NCI-H748 (cell line): ENCODE measurements at regions not wholly inside any gene's neighbourhood (a gene's known extent, or its start where the extent isn't known, plus 50 kb on each side); places are given as distances from the start of the nearest gene placed in this dataset.

Experiments
- DNase-seq: peaks from one replicate; lab custom pipeline; 2025; ENCODE audit not compliant: unreplicated experiment; lab: John Stamatoyannopoulos, UW

DNA sequence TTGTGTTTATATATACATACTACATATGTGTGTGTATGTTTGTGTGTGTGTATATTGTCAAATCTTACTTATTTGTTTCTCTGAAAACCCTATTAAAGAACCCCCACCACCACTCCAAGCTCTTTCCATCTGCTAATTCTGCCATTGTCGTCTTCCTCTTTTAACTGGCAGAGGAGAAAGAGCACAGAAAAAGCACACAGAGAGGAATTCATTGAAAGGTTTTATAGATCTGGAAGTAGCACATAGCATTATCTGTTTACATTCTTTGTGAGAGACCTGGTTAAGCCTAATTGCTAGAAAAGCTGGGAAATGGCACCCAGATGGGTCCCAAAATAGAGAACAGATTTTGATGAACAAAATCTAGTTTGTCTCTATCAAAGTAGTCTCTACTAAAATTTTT lies 800.0 kb upstream of the PIK3C3 start:
- DNase-seq: no peak

DNA sequence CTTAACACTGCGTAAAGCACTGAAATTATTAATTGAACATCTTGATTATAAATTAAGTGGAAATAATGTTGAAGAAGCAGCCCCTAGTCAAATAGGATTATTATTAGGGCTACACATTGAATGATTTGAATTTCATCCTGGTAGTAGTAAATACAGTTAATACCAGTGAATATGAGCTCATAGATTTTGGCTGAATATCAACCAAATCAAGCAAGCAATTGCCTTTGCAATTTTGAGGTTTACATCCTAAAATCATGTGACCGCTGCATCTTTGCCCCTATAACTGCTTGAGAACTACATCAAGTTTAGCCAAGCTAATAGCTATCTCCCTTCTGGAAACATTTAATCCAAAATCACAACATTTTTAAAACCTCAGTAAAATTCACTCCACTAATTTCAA lies 801.2 kb upstream of the PIK3C3 start:
- DNase-seq: no peak

DNA sequence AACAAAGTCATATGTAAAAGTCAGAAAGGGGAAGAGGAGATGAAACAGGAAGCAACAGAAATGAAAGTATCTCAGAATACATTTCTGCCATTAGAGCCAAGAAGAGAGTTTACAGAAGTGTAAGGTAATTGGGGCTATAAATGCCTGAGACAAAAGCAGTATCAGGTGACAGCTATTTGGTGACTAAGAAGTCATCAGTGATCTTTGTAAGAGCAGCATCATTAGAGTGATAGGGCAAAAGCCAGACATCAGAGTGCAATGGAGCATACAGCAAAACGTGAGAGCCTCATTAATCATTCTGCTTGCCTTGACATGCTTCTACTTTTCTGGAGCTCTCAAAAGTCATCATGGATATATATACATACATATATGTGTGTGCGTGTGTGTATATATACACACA lies 804.7 kb upstream of the PIK3C3 start:
- peak; percentile 100 for DNase-seq

DNA sequence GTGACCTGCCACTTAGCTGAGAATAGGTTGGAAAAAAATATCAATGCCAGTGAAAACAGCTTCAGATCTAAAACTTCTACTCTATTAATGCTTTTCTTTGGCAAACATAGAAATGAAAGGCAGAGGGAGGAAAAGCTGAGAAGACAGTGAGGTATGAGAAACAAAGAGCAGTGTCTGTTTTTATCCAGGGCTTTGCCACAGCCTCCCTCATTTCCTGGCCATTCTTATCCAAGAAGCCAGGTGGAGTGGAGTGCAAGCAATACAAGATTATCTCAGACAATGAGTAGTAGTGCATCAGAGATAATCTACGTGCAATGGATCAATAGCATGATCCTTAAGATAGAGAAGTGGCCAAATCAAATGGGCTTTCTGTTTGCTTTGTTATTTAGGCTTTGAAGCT lies 808.7 kb upstream of the PIK3C3 start:
- DNase-seq: peak; percentile 88

DNA sequence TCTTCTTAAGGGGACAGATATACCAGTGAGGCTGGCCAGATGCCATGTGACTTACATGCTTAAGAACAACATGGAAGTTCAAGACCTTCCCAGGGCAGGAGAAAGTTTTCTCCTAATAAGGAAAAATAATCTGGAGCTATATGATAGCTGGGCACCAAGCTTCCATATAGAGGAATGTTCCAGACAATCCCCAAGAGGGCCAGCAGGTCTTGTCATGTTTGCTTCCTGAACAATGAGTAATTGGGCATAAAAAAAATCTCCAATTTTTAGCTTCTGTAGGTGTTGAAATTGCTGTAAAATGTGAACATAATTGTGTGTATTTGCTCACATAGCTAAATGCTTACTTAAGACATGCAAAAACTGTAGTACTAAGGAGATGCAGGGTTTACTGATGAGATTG lies 809.5 kb upstream of the PIK3C3 start:
- no peak for DNase-seq

DNA sequence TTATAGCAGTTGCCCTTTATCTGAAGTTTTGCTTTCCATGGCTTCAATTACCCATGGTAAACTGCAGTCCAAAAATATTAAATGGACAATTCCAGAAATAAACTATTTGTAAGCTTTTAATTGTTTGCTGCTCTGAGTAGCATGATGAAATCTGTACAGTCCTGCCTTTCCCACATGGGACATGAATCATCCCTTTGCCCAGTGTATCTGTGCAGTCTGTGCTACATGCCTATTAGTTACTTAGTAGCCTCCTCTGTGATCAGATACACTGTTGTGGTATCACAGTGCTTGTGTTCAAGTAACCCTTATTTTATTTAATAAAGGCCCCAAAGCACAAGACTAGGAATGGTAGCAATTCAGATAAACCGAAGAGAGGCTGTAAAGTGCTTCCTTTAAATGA lies 810.6 kb upstream of the PIK3C3 start:
- DNase-seq: peak; percentile 31

DNA sequence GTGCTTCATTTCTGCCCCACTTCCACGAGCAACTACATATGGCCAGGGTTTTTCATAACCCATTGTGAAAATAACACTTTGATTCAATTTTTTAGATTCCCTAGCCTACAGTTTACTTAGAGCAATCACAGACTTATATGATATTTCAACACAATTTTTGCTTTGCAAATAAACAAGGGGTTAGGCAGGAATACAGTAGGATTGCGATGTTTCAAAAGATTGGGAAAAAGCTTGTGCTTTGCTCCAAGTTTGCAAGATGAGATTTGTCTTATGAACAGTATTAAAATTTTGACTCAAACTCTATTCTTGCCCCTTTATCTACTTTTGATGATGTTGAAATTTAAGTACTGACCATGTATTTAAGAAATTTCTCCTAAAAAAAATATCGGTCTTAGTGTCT lies 814.5 kb upstream of the PIK3C3 start:
- DNase-seq: no peak

DNA sequence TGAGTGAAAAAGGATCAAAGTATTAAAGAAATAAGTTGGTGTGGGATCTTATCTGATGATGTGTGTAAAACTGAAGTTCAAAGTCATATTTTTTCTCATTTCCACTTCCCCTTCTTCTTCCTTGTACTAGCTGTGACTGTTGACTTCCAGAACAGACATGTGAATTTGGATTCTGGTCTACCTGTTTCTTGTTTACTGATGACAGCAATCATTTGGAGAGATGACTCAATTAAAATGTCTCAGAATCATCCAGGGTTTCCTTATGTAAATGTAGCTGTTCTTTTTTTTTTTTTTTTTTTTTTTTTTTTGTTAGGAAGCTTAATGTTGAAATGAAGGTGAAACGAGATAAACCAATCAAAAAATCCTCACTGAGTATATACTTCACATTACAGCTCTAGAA lies 819.9 kb upstream of the PIK3C3 start:
- DNase-seq: no peak

DNA sequence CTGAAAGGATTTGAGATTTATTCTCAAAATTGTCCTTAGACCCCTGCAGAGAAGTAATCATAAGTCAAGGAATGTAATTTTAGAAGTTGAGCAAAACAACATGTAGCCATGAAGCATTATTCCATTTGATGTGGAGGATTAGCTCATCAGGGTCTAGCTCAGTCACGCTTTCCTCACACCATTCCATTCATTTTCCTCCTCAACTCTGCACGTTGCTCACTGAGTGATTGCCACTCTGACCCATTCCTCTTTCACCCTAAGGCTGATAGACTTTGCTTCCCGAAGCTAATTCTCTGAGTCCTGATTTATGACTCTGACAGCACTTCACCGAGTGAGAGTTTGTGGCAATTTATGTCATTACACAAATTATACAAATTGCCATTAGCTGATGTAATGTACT lies 820.6 kb upstream of the PIK3C3 start:
- DNase-seq: peak; percentile 53

DNA sequence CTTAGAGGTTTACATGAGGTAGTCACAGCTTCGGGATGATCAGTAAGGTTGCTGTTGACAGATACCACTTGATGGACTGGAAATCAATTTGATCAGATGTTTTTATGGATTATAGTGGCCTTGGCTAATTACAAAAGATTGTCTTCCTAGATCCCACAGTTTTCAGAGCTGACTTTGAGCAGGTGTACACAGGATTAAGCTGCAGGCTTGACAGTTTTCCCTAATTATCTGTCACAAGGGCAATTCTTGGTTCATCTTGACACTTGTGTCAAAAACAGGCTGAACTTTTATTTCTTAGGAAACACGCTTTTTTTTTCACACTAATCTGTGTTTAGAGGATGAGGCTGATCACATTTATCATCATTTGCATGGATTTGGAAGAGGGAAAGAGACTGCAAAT lies 824.0 kb upstream of the PIK3C3 start:
- DNase-seq: no peak

DNA sequence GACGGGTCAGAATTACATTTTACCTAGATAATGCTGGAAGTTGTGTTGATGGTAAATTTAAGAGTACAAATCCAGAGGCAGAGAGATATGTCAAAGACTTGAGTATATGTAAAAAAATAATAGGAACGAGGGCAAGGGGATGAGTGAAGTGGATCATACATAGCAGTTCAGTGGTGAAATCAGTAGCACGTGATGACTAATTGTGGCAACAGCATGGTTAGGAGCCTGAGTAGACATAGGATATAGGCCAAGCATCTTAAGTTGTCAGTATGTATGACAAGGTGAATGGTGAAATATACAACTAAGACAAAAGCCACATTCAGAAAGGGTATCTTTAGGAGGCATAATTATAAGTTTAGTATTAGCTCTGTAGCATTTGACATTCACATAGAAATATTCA lies 826.5 kb upstream of the PIK3C3 start:
- no peak for DNase-seq

DNA sequence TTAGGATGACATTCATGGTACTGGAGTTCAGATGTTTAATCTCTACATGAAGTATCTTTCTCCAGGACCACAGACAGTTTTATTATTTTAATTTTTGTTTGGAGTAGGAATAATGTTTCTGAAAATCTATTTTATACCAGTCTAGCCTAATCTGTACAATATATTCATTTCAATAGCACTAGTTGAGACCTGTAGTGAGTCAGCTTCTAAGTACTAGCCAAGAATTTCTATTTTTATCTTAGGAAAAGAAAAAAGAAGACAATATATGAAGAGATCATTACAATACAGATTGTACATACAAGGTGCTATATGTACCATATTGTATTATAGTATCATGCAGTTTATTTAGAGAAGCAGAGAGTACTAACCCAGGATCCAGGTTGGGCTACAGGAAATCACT lies 826.9 kb upstream of the PIK3C3 start:
- no peak for DNase-seq

DNA sequence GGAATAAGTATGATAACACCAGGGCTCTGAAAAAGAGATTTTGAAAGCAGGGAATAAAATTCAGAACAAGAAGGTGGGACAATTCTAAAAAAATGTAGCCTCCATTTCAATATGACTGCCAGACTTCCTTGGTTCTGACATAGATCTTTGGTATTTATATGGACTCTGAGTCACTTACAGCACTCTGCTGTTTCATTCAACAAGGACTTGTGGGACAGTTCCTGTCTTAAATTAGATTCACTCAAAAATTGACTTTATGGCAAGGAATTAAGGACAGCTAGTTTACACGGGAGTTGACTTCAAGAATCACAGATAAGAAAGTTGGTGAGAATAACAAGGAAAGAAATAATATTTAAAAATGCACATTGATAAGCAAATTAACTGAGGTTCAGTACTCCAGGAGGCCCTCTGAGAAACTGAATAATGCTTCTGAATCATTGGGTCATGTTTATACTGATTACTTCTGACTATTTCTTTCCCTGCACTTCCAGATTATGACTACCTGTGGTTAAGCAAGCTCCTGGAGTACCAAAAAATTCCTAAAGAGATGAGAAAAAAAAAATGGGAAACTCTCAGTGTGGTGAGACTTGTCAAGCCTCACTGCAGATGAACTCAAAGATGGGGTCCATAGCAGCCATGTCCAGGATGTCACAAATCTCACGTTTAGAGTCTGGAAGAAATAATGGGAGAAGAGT lies 828.3 kb upstream of the PIK3C3 start:
- DNase-seq: no peak

DNA sequence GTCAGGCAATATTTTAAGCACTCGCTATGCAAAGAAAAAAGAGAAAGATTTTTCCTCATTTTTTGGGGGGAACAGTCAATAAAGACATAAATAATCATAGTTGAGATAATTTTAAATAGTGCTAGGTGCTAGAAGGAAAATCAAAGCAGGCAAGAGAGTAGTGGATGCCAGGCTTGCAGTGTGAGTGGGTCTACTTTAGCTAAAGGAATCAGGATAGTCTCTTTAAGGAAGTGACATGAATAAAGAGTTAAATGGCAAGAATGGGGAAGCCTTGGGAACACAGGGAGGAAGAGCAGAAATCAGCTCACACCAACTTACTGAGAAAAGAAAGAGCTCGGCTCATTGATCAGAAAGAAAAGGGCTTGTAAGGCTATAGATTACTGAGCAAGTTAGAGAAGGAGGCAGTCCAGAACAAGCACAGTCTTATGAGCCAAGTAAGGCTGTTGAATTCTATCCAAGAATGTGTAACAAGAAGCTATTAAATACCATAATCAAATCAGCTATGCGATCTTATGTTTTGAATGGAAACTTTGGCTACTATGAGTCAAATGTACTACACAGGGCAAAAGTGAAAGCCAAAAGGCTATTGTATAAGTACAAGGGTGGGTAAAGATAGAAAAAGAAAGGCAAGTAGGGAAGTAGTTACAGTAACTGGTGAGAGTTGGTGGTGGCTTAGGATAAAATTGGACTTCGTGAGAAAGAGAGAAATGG lies 833.8 kb upstream of the PIK3C3 start:
- no peak for DNase-seq

DNA sequence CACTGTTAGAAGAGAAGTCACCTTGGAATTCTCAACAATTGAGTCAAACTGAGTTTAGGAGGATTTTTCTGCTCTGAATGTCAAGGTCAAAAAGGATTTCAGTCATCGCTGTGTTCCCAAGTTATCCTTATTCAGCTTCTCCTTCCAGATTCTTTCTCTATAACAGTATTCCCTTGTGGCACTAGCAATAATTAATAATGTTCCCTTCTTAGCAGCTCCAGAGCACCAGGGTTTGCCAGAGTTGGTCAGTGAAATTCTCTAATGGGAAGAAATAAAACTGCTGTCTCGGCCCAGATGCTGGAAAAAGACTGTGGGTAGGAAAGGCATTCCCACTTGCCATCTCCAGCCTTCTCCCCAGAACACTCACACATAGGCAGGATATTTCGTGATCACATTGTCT lies 836.0 kb upstream of the PIK3C3 start:
- DNase-seq: no peak

DNA sequence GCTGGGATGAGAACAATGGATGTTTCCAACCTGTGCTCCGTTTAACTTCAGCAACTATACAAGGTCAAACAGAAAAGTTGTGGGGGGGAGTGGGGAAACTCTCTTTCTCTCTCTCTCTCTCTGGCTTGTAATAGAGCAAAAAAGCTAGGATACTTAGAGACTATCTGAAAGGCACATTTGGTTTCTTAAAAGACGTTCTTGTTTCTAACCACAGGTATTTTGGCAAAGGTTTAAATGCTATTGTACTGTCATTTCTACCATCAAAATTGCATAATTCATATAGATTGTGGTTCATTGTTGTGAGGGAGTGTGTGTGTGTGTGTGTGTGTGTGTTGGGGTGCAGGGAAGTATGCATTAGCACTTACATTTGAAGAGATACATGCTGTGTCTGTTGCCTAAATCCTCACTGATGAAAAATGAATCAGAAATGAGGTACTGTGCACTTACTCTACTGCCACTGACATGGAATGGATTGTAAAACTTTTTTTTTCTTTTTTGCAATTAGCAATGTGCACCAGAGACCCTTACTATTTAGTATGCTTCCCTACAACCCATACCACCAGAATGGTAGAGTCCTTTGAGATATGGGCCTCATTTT lies 841.0 kb upstream of the PIK3C3 start:
- DNase-seq: no peak

DNA sequence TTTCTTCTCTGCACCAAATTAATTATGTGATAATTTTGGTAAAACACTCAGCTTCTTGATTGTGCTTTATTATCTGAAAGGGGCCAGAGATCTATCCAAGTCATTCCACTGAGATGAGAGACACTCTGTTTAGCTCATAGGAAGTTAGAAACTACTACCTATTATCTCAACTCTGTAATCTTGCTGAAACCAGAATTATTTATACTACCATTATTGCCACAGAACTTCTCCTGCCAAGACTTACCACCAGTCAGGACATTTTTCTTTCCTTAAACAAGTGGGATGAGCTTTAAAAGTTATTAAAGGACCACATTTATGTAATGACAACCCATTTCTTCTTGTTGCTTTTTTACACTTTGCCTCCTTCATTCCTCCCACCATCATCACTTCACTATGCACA lies 855.6 kb upstream of the PIK3C3 start:
- DNase-seq: no peak

DNA sequence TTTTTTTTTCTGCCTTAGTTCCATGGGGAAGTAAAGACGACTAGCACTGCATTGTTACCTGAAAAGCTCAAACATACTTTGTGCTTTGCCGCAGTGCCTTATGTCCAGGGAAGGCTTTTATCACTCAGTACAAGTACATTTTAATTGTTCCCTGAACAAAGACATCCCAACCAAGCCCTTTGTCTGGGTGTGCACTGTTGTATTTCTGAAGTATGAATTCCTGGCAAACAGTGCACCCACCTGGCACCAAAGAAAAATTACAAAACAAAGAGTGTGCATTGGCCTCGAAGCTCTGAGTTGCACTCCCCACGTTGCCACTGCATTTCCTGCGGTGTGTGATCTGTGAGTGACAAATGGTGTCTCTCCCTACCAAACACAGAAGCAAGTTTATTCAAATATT lies 858.5 kb upstream of the PIK3C3 start:
- peak; percentile 99 for DNase-seq

DNA sequence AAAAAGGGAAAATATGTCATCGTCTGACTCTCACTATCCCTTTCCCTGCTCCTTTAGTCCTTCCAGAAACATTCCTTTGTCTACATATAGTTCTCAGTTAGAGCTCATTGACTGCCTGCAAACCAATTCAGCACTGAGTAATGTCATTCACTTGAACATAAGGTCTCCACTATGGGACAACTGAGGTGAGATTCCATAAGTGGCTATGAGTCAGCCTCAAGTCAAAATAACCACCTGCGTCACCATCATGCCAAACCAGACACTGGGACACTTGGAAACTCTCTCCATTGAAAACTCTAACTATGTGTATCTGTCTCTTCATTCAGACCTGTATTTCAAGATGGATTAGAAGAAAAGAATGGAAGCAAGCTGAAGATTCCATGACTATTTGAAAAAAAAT lies 878.0 kb upstream of the PIK3C3 start:
- no peak for DNase-seq

DNA sequence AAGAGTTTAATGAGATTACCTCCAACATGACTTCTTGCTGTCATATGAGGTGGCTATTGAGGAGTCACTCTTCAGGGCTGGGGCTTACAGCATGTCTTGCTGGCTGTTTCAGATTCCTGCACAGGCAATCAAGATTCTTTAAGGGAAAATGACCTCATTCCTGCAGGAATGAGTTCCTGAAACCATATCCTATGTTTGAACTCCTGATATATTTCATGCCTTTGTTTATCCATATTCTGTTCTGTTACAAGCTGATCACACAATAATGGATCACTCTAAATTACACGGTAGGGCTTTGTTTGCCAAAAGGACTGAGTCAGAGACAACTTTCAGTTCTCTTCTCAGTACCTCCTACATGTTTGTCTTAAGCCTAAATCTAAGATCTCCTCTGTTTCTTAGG lies 879.8 kb upstream of the PIK3C3 start:
- no peak for DNase-seq

DNA sequence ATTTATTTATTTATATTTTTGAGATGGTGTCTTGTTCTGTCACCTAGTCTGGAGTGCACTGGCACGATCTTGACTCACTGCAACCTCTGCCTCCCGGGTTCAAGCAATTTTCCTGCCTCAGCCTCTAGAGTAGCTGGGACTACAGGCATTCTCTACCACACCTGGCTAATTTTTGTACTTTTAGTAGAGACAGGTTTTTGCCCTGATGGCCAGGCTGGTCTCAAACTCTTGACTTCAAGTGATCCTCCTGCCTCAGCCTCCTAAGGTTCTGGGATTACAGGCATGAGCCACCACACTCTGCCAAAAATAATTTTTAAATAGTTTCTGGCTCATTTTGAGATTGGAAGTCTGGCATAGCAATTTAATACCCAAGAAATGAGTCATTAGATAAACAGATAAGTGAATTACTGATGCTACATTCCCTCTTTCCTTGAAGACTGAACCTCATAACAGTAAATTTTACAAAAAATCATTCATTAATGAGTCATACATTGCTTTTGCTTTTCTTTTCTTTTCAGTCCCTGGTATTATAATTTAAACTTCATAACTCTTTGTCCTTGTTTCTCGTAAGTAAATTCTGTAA lies 881.6 kb upstream of the PIK3C3 start:
- DNase-seq: no peak

DNA sequence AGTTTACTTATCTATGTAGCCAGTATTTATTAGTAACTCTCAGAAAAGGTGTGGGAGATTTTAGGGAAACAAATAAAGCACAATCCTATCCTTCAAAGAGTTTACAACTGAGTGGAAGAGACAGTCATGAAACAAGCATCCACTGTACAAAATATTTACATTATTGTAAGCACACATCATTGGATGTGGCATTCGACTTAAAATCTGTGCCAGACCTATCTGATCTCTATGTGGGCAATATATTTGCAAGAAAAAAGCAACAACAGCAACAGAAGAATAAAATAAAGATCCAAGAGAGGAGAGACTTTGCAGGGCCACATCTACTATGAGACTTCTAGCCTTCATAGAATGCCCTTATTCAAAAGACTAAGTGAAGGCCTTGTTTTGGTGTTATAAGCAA lies 882.1 kb upstream of the PIK3C3 start:
- DNase-seq: no peak
